OCI-LY3 (cell line): ENCODE measurements at regions not wholly inside any gene's neighbourhood (a gene's known extent, or its start where the extent isn't known, plus 50 kb on each side); places are given as distances from the start of the nearest gene placed in this dataset.
"Not testable (repeated sequence)": the region's sequence is repeated elsewhere in the genome, so short reads cannot be mapped to it uniquely, and the experiment has no call there.

Experiments used
- H2AFZ ChIP-seq: fragments of 200-600, 300-600 bp; shearing (Covaris generic); 2 replicates; pipeline ENCODE4 v1.6.0; 2014; ENCODE audit warnings: antibody characterized with exemption, low read depth, low read length
- H3K27ac ChIP-seq: fragments of 200-600, 300-600 bp; sonication (generic); 2 replicates; pipeline ENCODE4 v1.5.1; 2014; ENCODE audit warnings: mild to moderate bottlenecking, low read length, moderate library complexity, mixed read lengths
- H3K27me3 ChIP-seq: fragments of 200-600, 300-600 bp; sonication (generic); 2 replicates; pipeline ENCODE4 v1.6.1; 2014; ENCODE audit warnings: low read depth, low read length, mixed read lengths
- H3K36me3 ChIP-seq: fragments of 200-600, 300-600 bp; sonication (generic); replicated peaks from 2 replicates; pipeline ENCODE3; 2014; ENCODE audit warnings: low read depth, low read length, mixed read lengths
- H3K4me1 ChIP-seq: fragments of 300-600, 200-600 bp; sonication (generic); 2 replicates; pipeline ENCODE4 v1.6.1; 2014; ENCODE audit warnings: low read length, mixed read lengths
- H3K4me2 ChIP-seq: fragments of 200-600, 300-600 bp; sonication (generic); 2 replicates; pipeline ENCODE4 v1.6.1; 2014; ENCODE audit warnings: low read length, mixed read lengths
- H3K4me3 ChIP-seq: fragments of 300-600, 200-600 bp; sonication (generic); 2 replicates; pipeline ENCODE4 v1.5.1; 2014; ENCODE audit warnings: antibody characterized with exemption, mild to moderate bottlenecking, low read length, moderate library complexity
- H3K79me2 ChIP-seq: fragments of 300-600, 200-600 bp; shearing (Covaris generic); 2 replicates; pipeline ENCODE4 v1.6.1; 2014; ENCODE audit warnings: mild to moderate bottlenecking, low read length, mixed read lengths
- H3K9ac ChIP-seq: fragments of 300-600, 200-600 bp; shearing (Covaris generic); 2 replicates; pipeline ENCODE4 v1.6.0; 2014; ENCODE audit warnings: mild to moderate bottlenecking, low read length, moderate library complexity
- H3K9me3 ChIP-seq: fragments of 200-600, 300-600 bp; shearing (Covaris generic); 2 replicates; pipeline ENCODE4 v1.6.1; 2014; ENCODE audit warnings: low read length, mixed read lengths; ENCODE audit not compliant: insufficient read depth
- H4K20me1 ChIP-seq: fragments of 200-600, 300-600 bp; sonication (generic); 2 replicates; pipeline ENCODE4 v1.6.1; 2016; ENCODE audit warnings: low read length, mixed read lengths; ENCODE audit not compliant: insufficient read depth
- CTCF ChIP-seq: fragments of 200-600, 300-600 bp; sonication (generic); IDR thresholded peaks from 2 replicates; pipeline ENCODE4 v1.5.1; 2014; ENCODE audit warnings: antibody characterized with exemption, low read length, low read depth
- EZH2phosphoT487 ChIP-seq: fragments of 200-600 bp; shearing (Covaris generic); IDR thresholded peaks from 2 replicates; pipeline ENCODE4 v1.6.1; 2018; ENCODE audit warnings: antibody characterized with exemption, mixed run types, low read depth

- no peak overlapping the region for H2AFZ ChIP-seq
- H3K4me3 ChIP-seq = no peak overlapping the region
- no peak for TF ChIP-seq EZH2phosphoT487
- TF ChIP-seq CTCF = no peak
- no peaks in the 10 kb centered on the region for H4K20me1 ChIP-seq
- no peaks in the 10 kb centered on the region for H3K36me3 ChIP-seq
- H3K27ac ChIP-seq = no peak overlapping the region
- no peaks in the 10 kb centered on the region for H3K27me3 ChIP-seq
- H3K4me1 ChIP-seq = no peaks in the 10 kb centered on the region
- H3K9me3 ChIP-seq = no peaks in the 10 kb centered on the region
- no peak overlapping the region for H3K9ac ChIP-seq
- H3K79me2 ChIP-seq = no peaks in the 10 kb centered on the region
- no peak overlapping the region for H3K4me2 ChIP-seq
Observed at GRCh38 chr2:78814331-78814986, 211.0 kb upstream of the REG3G start.

- no peaks in the 10 kb centered on the region for H4K20me1 ChIP-seq
- no peaks in the 10 kb centered on the region for H3K9me3 ChIP-seq
- H3K36me3 ChIP-seq = no peaks in the 10 kb centered on the region
- no peak overlapping the region for H3K27ac ChIP-seq
- no peaks in the 10 kb centered on the region for H3K4me1 ChIP-seq
- no peak overlapping the region for H3K9ac ChIP-seq
- H3K4me2 ChIP-seq = no peak overlapping the region
- H3K4me3 ChIP-seq = no peak overlapping the region
- no peaks in the 10 kb centered on the region for H3K79me2 ChIP-seq
- no peak overlapping the region for H2AFZ ChIP-seq
- TF ChIP-seq CTCF = no peak
- no peak for TF ChIP-seq EZH2phosphoT487
- no peaks in the 10 kb centered on the region for H3K27me3 ChIP-seq
Observed at GRCh38 chr2:78817430-78817829, 208.1 kb upstream of the REG3G start.

- Histone ChIP-seq H3K9ac (no peak overlapping the region), H3K4me1 (peaks cover 9% of the 10 kb centered on the region)
Observed at GRCh38 chr2:78832481-78832880, 193.0 kb upstream of the REG3G start.

GRCh38 chr2:78839259-78839658, 186.2 kb upstream of the REG3G start:
- H3K27me3 ChIP-seq = no peaks in the 10 kb centered on the region

More at GRCh38 chr2:78832481-78832880, 193.0 kb upstream of the REG3G start:
- no peaks in the 10 kb centered on the region for H3K9me3 ChIP-seq
- no peak overlapping the region for H3K4me3 ChIP-seq
- 0 out of 2 replicates have a peak overlapping the region, but pooled peaks have one; percentile 52 for H2AFZ ChIP-seq
- H3K36me3 ChIP-seq = no peaks in the 10 kb centered on the region
- no peaks in the 10 kb centered on the region for H3K27me3 ChIP-seq
- H3K27ac ChIP-seq = no peak overlapping the region
- H3K79me2 ChIP-seq = no peaks in the 10 kb centered on the region
- H4K20me1 ChIP-seq = no peaks in the 10 kb centered on the region
- no peak for TF ChIP-seq CTCF
- TF ChIP-seq EZH2phosphoT487 = no peak
- H3K4me2 ChIP-seq = no peak overlapping the region

GRCh38 chr2:78840311-78840710, 185.2 kb upstream of the REG3G start:
- not testable (repeated sequence) for H2AFZ ChIP-seq, H3K4me2 ChIP-seq, H3K27me3 ChIP-seq, H3K27ac ChIP-seq, H3K9me3 ChIP-seq, H3K9ac ChIP-seq, H4K20me1 ChIP-seq, H3K4me1 ChIP-seq, H3K79me2 ChIP-seq, H3K36me3 ChIP-seq, H3K4me3 ChIP-seq

More at GRCh38 chr2:78839259-78839658, 186.2 kb upstream of the REG3G start:
- Histone ChIP-seq H3K4me3 (no peak overlapping the region), H3K27ac (no peak overlapping the region), H3K9me3 (no peaks in the 10 kb centered on the region), H3K4me2 (no peak overlapping the region), H3K79me2 (no peaks in the 10 kb centered on the region), H3K36me3 (no peaks in the 10 kb centered on the region), H3K9ac (no peak overlapping the region), H2AFZ (no peak overlapping the region), H4K20me1 (no peaks in the 10 kb centered on the region), H3K4me1 (no peaks in the 10 kb centered on the region; the same call in 1 of the 2 replicates)
- no peak for TF ChIP-seq EZH2phosphoT487
- TF ChIP-seq CTCF = no peak
